Panc1 (cell line): ENCODE measurements at regions not wholly inside any gene's neighbourhood (a gene's known extent, or its start where the extent isn't known, plus 50 kb on each side); places are given as distances from the start of the nearest gene placed in this dataset.

Experiments used
- ATAC-seq: fragments of 200-7000 bp; cut with Tn5 transposase; 2 replicates; pipeline ENCODE4 v1.9.1; 2020; ENCODE audit warnings: mild to moderate bottlenecking, moderate library complexity
- BruUV-seq: library from RNA; stranded (reverse); fragments of 400-500 nt; replicated peaks from 2 replicates; lab custom pipeline; 2021; lab: Mats Ljungman, UMichigan
- CTCF ChIA-PET: fragments of 300-600 bp; sonication (Branson Sonifier 250); formaldehyde crosslinking; loops from one replicate; lab custom pipeline; 2022; ENCODE audit warnings: antibody characterized with exemption; lab: Charles Lee
- POLR2A ChIA-PET: fragments of 300-600 bp; sonication (Branson Sonifier 250); formaldehyde crosslinking; loops from one replicate; lab custom pipeline; 2022; ENCODE audit warnings: antibody characterized with exemption; lab: Charles Lee
- DNase-seq: peaks from one replicate; pipeline ENCODE4 v3.0.0-alpha.2; 2010; ENCODE audit warnings: low read depth, low spot score
- H3K27ac ChIP-seq: 2 replicates; pipeline ENCODE4 v1.5.1; 2011; ENCODE audit warnings: mild to moderate bottlenecking, low read length, inconsistent platforms
- H3K27me3 ChIP-seq: fragments of 200-500 bp; sonication (Bioruptor generic); 2 replicates; pipeline ENCODE4 v1.6.0; 2014; ENCODE audit warnings: low read length, inconsistent platforms; ENCODE audit not compliant: control insufficient read depth, insufficient read depth
- H3K36me3 ChIP-seq: fragments of 200-500 bp; sonication (Bioruptor generic); 2 replicates; pipeline ENCODE4 v1.5.1; 2014; ENCODE audit warnings: inconsistent platforms, mild to moderate bottlenecking, low read length, moderate library complexity; ENCODE audit not compliant: control insufficient read depth, insufficient read depth
- H3K4me1 ChIP-seq: 2 replicates; pipeline ENCODE4 v1.5.1; 2011; ENCODE audit warnings: inconsistent platforms, mild to moderate bottlenecking, low read length, moderate library complexity; ENCODE audit not compliant: control insufficient read depth, insufficient read depth
- H3K4me3 ChIP-seq, 2 experiments: 2 replicates each; pipeline ENCODE4 v1.5.1; 2011 to 2012; ENCODE audit warnings: low read depth in 2 of 2, low read length in 2 of 2, mild to moderate bottlenecking in 2 of 2, inconsistent platforms in 1 of 2, moderate library complexity in 1 of 2
- H3K9me3 ChIP-seq: fragments of 200-500 bp; sonication (Bioruptor generic); 2 replicates; pipeline ENCODE4 v1.5.1; 2014; ENCODE audit warnings: low read depth, mild to moderate bottlenecking, inconsistent platforms, low read length, moderate library complexity; ENCODE audit not compliant: control insufficient read depth, insufficient read depth
- CTCF ChIP-seq: fragments of 450-650 bp; IDR thresholded peaks from 2 replicates; pipeline ENCODE4 v1.5.1; 2017; ENCODE audit warnings: mild to moderate bottlenecking
- POLR2AphosphoS5 ChIP-seq: IDR thresholded peaks from 2 replicates; pipeline ENCODE4 v1.6.1; 2012; ENCODE audit warnings: mild to moderate bottlenecking, low read depth, low read length, moderate library complexity
- REST ChIP-seq, 2 experiments: IDR thresholded peaks; 2 replicates each; pipeline ENCODE4 v1.6.1; 2011 to 2012; ENCODE audit warnings: low read depth in 2 of 2, control low read depth in 1 of 2, low read length in 1 of 2, mild to moderate bottlenecking in 1 of 2, moderate library complexity in 1 of 2; ENCODE audit not compliant: insufficient read depth in 1 of 2
- SIN3A ChIP-seq: IDR thresholded peaks from 2 replicates; pipeline ENCODE4 v1.6.1; 2012; ENCODE audit warnings: low read depth, mild to moderate bottlenecking, low read length, moderate library complexity, borderline replicate concordance; ENCODE audit not compliant: insufficient read depth
- TCF7L2 ChIP-seq: IDR thresholded peaks from 2 replicates; pipeline ENCODE4 v1.6.1; 2011; ENCODE audit warnings: mild to moderate bottlenecking, low read depth, low read length, inconsistent platforms
- in situ Hi-C: cut with HindIII; loops from 2 replicates; pipeline ENCODE4 v1.10.0; 2016; ENCODE audit warnings: low sequenced_read_pairs, low pct_unique_long_range_greater_than_20kb
- intact Hi-C: fragments of 100-400 bp; cut with micrococcal nuclease; formaldehyde crosslinking; loops from one replicate; pipeline ENCODE4 v1.10.0; 2022; ENCODE audit not compliant: unreplicated experiment

GRCh38 chr7:9870674-9871073, 1103.0 kb upstream of the PHF14 start:
- Histone ChIP-seq H3K36me3 (no peaks in the 10 kb centered on the region), H3K27me3 (no peaks in the 10 kb centered on the region), H3K9me3 (no peaks in the 10 kb centered on the region), H3K4me1 (no peaks in the 10 kb centered on the region), H3K4me3 (no peak overlapping the region), H3K27ac (no peak overlapping the region)
- TF ChIP-seq CTCF (no peak), SIN3A (no peak), REST (IDR thresholded peaks at IDR 0.05; ENCODE audit: insufficient read depth in 1 of 2, low read depth in 2 of 2, low read length in 1 of 2) (no peak), TCF7L2 (no peak), POLR2AphosphoS5 (no peak)
- DNase-seq (no peak), ATAC-seq (no peak)
- intact Hi-C loops (no loop called here), in situ Hi-C loops (no loop called here)
- POLR2A ChIA-PET, result no interaction called here
- CTCF ChIA-PET, result no interaction called here
- no TSS peak for BruUV-seq

GRCh38 chr7:9874182-9874581, 1099.5 kb upstream of the PHF14 start:
- Histone ChIP-seq H3K27ac (no peak overlapping the region), H3K27me3 (no peaks in the 10 kb centered on the region), H3K9me3 (no peaks in the 10 kb centered on the region), H3K4me3 (no peak overlapping the region), H3K4me1 (no peaks in the 10 kb centered on the region), H3K36me3 (no peaks in the 10 kb centered on the region)
- ChIA-PET CTCF (no interaction called here), POLR2A (no interaction called here)
- no TSS peak for BruUV-seq
- ATAC-seq (no peak), DNase-seq (no peak)
- no peak for TF ChIP-seq REST (IDR thresholded peaks at IDR 0.05; ENCODE audit: insufficient read depth in 1 of 2, low read depth in 2 of 2, low read length in 1 of 2)
- no peak for TF ChIP-seq CTCF
- TF ChIP-seq SIN3A, result no peak
- no peak for TF ChIP-seq TCF7L2
- TF ChIP-seq POLR2AphosphoS5, result no peak
- intact Hi-C loops, result no loop called here
- in situ Hi-C loops, result no loop called here
